SW 1271 (cell line): ENCODE measurements at regions not wholly inside any gene's neighbourhood (a gene's known extent, or its start where the extent isn't known, plus 50 kb on each side); places are given as distances from the start of the nearest gene placed in this dataset.

Experiments
- DNase-seq, 2 experiments: peaks; one replicate each; lab custom pipeline; 2025; lab: John Stamatoyannopoulos, UW

DNA sequence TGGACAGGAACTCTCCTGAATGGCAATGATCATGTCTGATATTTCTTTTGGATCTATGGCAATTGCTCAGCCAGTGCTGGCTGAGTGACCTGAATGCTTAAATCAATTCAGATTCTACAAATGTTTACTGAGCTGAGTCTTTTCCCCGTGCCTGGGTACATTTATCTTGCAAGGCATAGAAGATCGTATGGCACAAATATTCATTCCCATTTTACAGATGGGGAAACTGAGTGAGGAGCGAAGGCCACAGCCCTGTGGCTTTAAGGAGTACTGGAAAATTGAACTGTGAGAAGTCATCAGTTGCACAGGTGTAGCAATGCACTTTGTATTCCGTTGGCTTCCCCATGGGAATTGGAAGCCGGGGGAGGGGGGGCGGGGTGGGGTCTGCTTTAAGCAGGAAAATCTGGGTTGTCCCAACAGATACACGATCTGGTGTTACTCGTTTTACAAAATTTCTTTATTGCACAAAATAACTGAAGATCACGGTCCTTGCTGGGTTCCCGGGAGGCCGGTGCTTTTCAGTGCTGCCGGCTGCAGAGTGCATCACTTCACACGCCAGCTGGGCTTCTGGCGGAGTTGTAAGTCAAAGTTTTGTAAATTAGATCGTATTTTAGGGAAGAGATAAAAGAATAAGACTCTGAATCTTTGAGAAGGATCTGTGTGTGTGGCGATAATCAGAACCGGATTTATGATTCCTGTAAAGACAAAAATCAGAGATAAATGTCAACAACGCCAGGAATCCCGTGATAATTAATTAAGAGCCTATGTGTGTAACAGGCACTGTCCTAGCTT lies 75.0 kb upstream of the MAP1LC3B2 start:
- DNase-seq = no peak

- no peak for DNase-seq
Measured at GRCh38 chr12:116484807-116485206, 74.4 kb upstream of the MAP1LC3B2 start.

DNA sequence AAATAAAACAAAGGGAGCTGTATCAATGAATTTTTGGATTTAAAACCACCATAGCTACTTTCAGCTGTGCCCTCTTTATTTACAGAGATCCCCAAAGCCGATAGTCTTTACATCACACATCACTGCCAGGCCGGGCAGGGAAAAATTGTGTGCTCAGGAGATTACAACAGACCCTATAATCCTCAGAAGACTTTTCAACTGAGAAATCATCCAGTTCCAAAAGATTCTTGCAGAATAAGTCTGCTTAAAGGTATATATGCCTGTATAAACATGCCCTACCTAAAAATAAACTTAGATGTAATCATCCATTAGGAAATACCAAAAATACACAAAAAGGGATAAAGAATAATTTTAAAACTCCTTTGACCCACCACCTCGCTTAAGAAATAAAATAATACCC lies 70.1 kb upstream of the MAP1LC3B2 start:
- no peak for DNase-seq

DNA sequence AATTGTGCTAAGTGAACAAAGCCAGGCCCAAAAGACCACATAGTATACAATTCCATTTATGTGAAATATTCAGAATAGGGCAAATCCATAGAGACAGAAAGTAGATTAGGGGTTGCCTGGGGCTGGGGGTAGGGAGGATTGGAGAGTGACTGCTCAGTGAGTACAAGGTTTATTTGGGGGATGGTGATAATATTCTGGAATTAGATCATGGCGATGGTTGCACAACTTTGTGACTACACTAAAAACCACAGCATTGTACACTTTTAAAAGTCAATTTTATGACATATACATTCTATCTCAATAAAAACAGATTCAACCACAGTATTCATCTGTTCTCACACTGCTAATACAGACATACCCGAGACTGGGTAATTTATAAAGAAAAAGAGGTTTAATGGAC lies 68.7 kb upstream of the MAP1LC3B2 start:
- no peak for DNase-seq

DNA sequence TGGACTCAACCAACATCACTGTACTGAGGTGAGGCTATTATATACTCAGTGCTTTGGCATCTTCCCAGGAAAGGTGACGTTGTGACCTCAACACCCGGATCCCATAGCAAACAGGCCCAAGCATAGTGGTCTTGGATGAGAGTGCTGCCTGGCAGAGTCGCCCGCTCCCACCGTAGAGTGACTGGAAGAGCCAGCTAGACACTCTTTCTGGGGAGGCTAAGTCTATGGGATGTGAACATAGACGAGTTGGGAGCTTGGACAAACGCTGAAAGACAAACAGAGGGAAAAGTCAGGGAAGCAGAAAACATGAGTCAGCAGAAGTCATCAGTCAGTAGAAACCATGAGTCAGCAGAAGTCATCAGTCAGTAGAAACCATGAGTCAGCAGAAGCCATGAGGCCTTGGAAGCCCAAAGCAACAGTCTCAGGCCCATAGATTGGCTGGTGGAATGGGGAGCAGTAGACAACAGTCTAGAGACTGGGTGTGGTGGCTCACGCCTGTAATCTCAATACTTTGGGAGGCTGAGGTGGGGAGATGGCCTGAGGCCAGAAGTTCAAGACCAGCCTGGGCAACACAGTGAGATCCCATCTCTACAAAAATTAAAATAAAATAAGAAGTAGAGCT lies 66.4 kb upstream of the MAP1LC3B2 start:
- DNase-seq = no peak

- peak in 1 of 2 experiments; percentile 22 for DNase-seq
Measured at GRCh38 chr12:116495260-116495659, 63.9 kb upstream of the MAP1LC3B2 start.

- no peak for DNase-seq
Measured at GRCh38 chr12:116497051-116497591, 62.1 kb upstream of the MAP1LC3B2 start.

GRCh38 chr12:116498471-116498870 lies 60.7 kb upstream of the MAP1LC3B2 start:
- no peak for DNase-seq

DNA sequence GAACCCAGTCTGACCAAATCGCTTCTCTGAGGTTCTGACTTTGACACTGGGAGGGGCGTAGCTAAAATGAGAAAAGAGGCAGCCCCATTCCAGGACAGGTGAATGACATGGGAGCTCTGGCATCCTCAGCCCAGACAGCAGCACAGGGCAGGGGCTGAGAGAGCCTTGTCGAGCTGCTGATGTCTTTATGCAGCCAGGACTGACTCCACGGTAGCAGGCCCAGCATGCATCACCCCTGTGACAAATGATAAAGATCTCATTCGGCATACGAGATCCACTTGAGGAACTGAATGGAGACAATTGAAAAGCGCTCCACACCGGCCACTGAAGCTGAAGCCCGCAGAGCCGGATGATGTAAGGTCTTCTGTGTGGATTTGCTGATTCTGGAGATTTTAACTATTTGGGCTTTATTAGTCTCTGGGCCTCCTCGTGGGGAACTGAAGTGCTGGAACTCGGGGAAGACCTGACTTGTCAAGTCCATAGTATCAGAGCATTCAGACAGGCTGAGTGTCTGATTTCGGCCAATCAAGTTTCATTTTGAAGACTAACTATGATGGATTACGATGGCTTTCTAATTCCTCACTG lies 56.9 kb upstream of the MAP1LC3B2 start:
- DNase-seq = no peak

DNA sequence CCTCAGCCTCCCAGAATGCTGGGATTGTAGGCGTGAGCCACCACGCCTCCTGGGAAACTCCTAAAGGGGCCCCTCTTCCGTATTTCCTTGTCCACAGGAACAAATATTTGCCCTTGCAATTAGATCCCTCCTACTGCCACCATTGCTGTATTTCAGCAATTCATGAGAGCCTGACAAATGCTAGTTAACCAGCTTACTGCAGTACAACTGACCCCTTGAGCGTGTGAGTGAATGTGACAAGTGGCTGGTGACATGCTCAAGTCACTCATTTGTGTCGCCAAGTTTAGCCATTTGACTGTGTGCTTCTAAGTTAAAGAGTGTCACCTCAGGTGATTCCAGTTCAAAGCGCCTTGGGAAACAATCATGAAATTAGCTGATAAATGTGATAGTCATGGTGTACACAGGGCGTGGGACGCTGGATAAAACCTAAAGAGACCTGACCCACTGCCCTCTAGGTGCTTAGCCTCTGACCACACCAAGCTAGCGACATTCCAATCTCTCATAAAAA lies 56.1 kb upstream of the MAP1LC3B2 start:
- no peak for DNase-seq

GRCh38 chr12:116504438-116504837 lies 54.7 kb upstream of the MAP1LC3B2 start:
- no peak for DNase-seq

DNA sequence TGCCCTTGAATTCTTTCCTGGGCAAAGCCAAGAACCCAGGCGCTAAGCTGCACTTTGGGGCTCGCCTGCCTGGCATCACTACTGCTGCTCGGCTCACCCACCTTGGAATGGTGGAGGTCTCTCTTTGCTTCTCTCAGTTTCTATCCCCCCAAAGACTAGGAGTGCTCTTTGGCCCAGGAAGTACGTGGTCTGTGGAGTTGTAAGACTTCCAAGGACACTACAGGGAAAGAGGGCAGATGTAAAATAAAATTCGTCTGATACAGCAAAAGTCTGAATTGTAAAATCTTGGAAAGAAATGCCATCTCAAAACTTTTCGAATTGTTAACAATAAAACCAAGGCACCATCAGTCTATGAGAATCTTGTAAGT lies 52.5 kb upstream of the MAP1LC3B2 start:
- DNase-seq = no peak

- no peak for DNase-seq
Measured at GRCh38 chr12:116508145-116509121, 50.7 kb upstream of the MAP1LC3B2 start.
